H9 (cell line): ENCODE measurements at regions not wholly inside any gene's neighbourhood (a gene's known extent, or its start where the extent isn't known, plus 50 kb on each side); places are given as distances from the start of the nearest gene placed in this dataset.

ENCODE experiments used
- DNase-seq: peaks from one replicate; pipeline ENCODE4 v3.0.0-alpha.2; 2017
- H2AFZ ChIP-seq: one replicate; pipeline ENCODE4 v1.6.1; 2013; ENCODE audit warnings: mild to moderate bottlenecking, low read length, control low read depth, moderate library complexity
- H2AK5ac ChIP-seq: 2 replicates; pipeline ENCODE4 v1.6.1; 2013; ENCODE audit warnings: low read length, control low read depth, mixed read lengths; ENCODE audit not compliant: insufficient read length
- H2BK120ac ChIP-seq: one replicate; pipeline ENCODE4 v1.6.1; 2013; ENCODE audit warnings: low read depth, mild to moderate bottlenecking, low read length, control low read depth, inconsistent platforms; ENCODE audit not compliant: poor library complexity, severe bottlenecking
- H2BK12ac ChIP-seq: 2 replicates; pipeline ENCODE4 v1.6.1; 2013; ENCODE audit warnings: low read length, control low read depth, mixed read lengths, low read depth; ENCODE audit not compliant: insufficient read length
- H2BK15ac ChIP-seq: 2 replicates; pipeline ENCODE4 v1.6.1; 2013; ENCODE audit warnings: low read depth, low read length, control low read depth
- H2BK20ac ChIP-seq: one replicate; pipeline ENCODE4 v1.6.1; 2013; ENCODE audit warnings: low read depth, mild to moderate bottlenecking, low read length, control low read depth, inconsistent platforms; ENCODE audit not compliant: poor library complexity, severe bottlenecking
- H2BK5ac ChIP-seq: 2 replicates; pipeline ENCODE4 v1.6.1; 2013; ENCODE audit warnings: low read length, control low read depth, mixed read lengths; ENCODE audit not compliant: insufficient read length
- H3K14ac ChIP-seq: 2 replicates; pipeline ENCODE4 v1.6.1; 2013; ENCODE audit warnings: low read length, control low read depth; ENCODE audit not compliant: insufficient read depth
- H3K18ac ChIP-seq: 2 replicates; pipeline ENCODE4 v1.6.1; 2013; ENCODE audit warnings: low read depth, mild to moderate bottlenecking, mixed read lengths, low read length, control low read depth; ENCODE audit not compliant: insufficient read length
- H3K23ac ChIP-seq: 2 replicates; pipeline ENCODE4 v1.6.1; 2013; ENCODE audit warnings: low read length, control low read depth, mixed read lengths, low read depth; ENCODE audit not compliant: insufficient read length
- H3K23me2 ChIP-seq: 2 replicates; pipeline ENCODE4 v1.6.1; 2013; ENCODE audit warnings: low read depth, mild to moderate bottlenecking, mixed read lengths, low read length, control low read depth; ENCODE audit not compliant: insufficient read length, poor library complexity, severe bottlenecking
- H3K27ac ChIP-seq: 2 replicates; pipeline ENCODE4 v1.5.1; 2013; ENCODE audit warnings: low read length, control low read depth, mixed read lengths, low read depth; ENCODE audit not compliant: insufficient read length
- H3K27me3 ChIP-seq: 2 replicates; pipeline ENCODE4 v1.6.1; 2013; ENCODE audit warnings: low read length, control low read depth, inconsistent platforms; ENCODE audit not compliant: insufficient read depth
- H3K4ac ChIP-seq: 2 replicates; pipeline ENCODE4 v1.6.1; 2013; ENCODE audit warnings: low read depth, mild to moderate bottlenecking, control low read depth, inconsistent platforms, low read length, moderate library complexity
- H3K4me1 ChIP-seq: 2 replicates; pipeline ENCODE4 v1.6.1; 2013; ENCODE audit warnings: low read length, control low read depth, inconsistent platforms; ENCODE audit not compliant: insufficient read depth
- H3K4me2 ChIP-seq: 2 replicates; pipeline ENCODE4 v1.6.1; 2013; ENCODE audit warnings: low read length, control low read depth, mixed read lengths; ENCODE audit not compliant: insufficient read length, insufficient read depth
- H3K56ac ChIP-seq: 2 replicates; pipeline ENCODE4 v1.6.1; 2013; ENCODE audit warnings: low read depth, mild to moderate bottlenecking, mixed read lengths, low read length, control low read depth; ENCODE audit not compliant: insufficient read length
- H3K79me1 ChIP-seq: 2 replicates; pipeline ENCODE4 v1.6.1; 2013; ENCODE audit warnings: low read depth, mild to moderate bottlenecking, moderate library complexity, low read length, control low read depth, inconsistent platforms; ENCODE audit not compliant: insufficient read depth, poor library complexity, severe bottlenecking
- H3K79me2 ChIP-seq: 2 replicates; pipeline ENCODE4 v1.6.1; 2013; ENCODE audit warnings: low read length, control low read depth, inconsistent platforms; ENCODE audit not compliant: insufficient read depth
- H3K9ac ChIP-seq: 2 replicates; pipeline ENCODE4 v1.6.1; 2013; ENCODE audit warnings: low read length, control low read depth, mixed read lengths; ENCODE audit not compliant: insufficient read length; ENCODE audit errors: extremely low read depth
- H3K9me3 ChIP-seq: one replicate; pipeline ENCODE4 v1.6.1; 2013; ENCODE audit warnings: low read depth, low read length, inconsistent platforms; ENCODE audit not compliant: control insufficient read depth
- H3T11ph ChIP-seq: one replicate; pipeline ENCODE4 v1.6.1; 2013; ENCODE audit warnings: mild to moderate bottlenecking, low read length, control low read depth, inconsistent platforms
- H4K20me1 ChIP-seq: one replicate; pipeline ENCODE4 v1.6.1; 2013; ENCODE audit not compliant: control insufficient read depth, insufficient read length, insufficient read depth
- H4K5ac ChIP-seq: 2 replicates; pipeline ENCODE4 v1.6.1; 2013; ENCODE audit warnings: low read depth, mild to moderate bottlenecking, mixed read lengths, low read length, control low read depth; ENCODE audit not compliant: insufficient read length
- H4K8ac ChIP-seq: replicated peaks from 2 replicates; pipeline ENCODE4 v1.6.1; 2013; ENCODE audit warnings: low read length, control low read depth, mixed read lengths, low read depth; ENCODE audit not compliant: insufficient read length
- H4K91ac ChIP-seq: 2 replicates; pipeline ENCODE4 v1.6.1; 2013; ENCODE audit warnings: low read depth, mild to moderate bottlenecking, moderate library complexity, mixed read lengths, low read length, control low read depth; ENCODE audit not compliant: insufficient read length
- H3K27ac Mint-ChIP-seq, 3 experiments: 2 replicates in 2 of 3; 3 replicates in 1 of 3; pipeline ENCODE4 v1.8.0; 2020 to 2021; ENCODE audit warnings: mixed read lengths in 3 of 3, mild to moderate bottlenecking in 1 of 3, moderate library complexity in 1 of 3
- H3K27me3 Mint-ChIP-seq: 2 replicates; pipeline ENCODE4 v1.8.0; 2021; ENCODE audit warnings: low read depth, mild to moderate bottlenecking, moderate library complexity, mixed read lengths
- H3K36me3 Mint-ChIP-seq, 3 experiments: 2 replicates in 2 of 3; 3 replicates in 1 of 3; pipeline ENCODE4 v1.8.0; 2020 to 2021; ENCODE audit warnings: low read depth in 3 of 3, mixed read lengths in 3 of 3; ENCODE audit not compliant: insufficient read depth in 1 of 3
- H3K4me1 Mint-ChIP-seq, 2 experiments: 2 replicates each; pipeline ENCODE4 v1.8.0; 2020; ENCODE audit warnings: mixed read lengths in 2 of 2
- H3K4me3 Mint-ChIP-seq, 2 experiments: 2 replicates in 1 of 2; 3 replicates in 1 of 2; pipeline ENCODE4 v1.8.0; 2020 to 2021; ENCODE audit warnings: mild to moderate bottlenecking in 2 of 2, mixed read lengths in 2 of 2, moderate library complexity in 1 of 2
- H3K9me3 Mint-ChIP-seq, 2 experiments: 2 replicates in 1 of 2; 3 replicates in 1 of 2; pipeline ENCODE4 v1.8.0; 2020; ENCODE audit warnings: mild to moderate bottlenecking in 2 of 2, mixed read lengths in 2 of 2, moderate library complexity in 1 of 2
- WGBS: extraction: QIAGEN DNeasy Blood & Tissue Kit; methylation state at CpG from one replicate; pipeline ENCODE4 v1.1.7; 2013; ENCODE audit warnings: missing lambda C conversion rate, low lambda C conversion rate, mixed read lengths; ENCODE audit not compliant: insufficient read length; ENCODE audit errors: extremely low coverage; 5-methylcytosine and 5-hydroxymethylcytosine counted together
- TF ChIP-seq, protein P1 (sequence below): fragments of 200-600 bp; sonication (generic); conservative IDR thresholded peaks from 3 replicates; pipeline ENCODE4 v1.8.0; 2021; ENCODE audit warnings: antibody characterized with exemption, mild to moderate bottlenecking

DNA sequence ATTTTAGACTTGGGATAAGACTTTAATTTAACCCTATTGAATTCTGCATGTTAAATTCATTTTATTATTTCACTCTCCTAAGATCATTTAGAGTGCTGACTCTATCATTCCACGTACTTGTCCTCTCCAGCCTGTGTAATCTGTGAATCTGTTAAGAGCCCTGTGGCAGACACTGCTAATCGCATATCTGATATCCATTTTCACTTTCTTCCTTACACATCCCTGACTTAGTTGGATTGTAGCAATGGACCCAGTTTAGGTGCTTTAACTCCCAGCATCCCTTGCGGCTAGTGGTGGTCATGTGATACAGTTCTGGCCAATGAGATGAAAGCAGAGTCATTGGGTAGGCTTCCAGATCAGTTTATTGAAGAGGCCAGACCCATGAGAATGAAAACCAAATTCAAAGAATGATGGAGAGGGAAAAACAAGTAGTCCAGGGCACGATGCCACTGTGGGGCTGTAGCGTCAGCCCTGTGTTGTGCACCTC, 57.2 kb upstream of the SOX4 start:
- H3K9ac ChIP-seq, result no peak overlapping the region
- no peak overlapping the region for H3K27ac ChIP-seq
- no peak overlapping the region for H2AFZ ChIP-seq
- H3K14ac ChIP-seq, result no peak overlapping the region
- H3K36me3 Mint-ChIP-seq, result no peaks in the 10 kb centered on the region
- no peak overlapping the region for H2BK120ac ChIP-seq
- no peak overlapping the region for H2BK5ac ChIP-seq
- H3K27me3 Mint-ChIP-seq, result no peaks in the 10 kb centered on the region
- H3K9me3 ChIP-seq, result no peaks in the 10 kb centered on the region
- H3T11ph ChIP-seq, result no peak overlapping the region
- no peak overlapping the region for H3K27ac Mint-ChIP-seq
- H4K91ac ChIP-seq, result no peak overlapping the region
- no peak overlapping the region for H2BK15ac ChIP-seq
- H3K79me2 ChIP-seq, result no peaks in the 10 kb centered on the region
- no peaks in the 10 kb centered on the region for H3K9me3 Mint-ChIP-seq
- peaks cover 10% of the 10 kb centered on the region in 2 experiments; a peak in 3 of 4 replicates for H3K4me1 Mint-ChIP-seq
- H2BK20ac ChIP-seq, result no peak overlapping the region
- no peak overlapping the region for H3K18ac ChIP-seq
- no peak overlapping the region for H4K5ac ChIP-seq
- no peak overlapping the region for H3K4me2 ChIP-seq
- no peak overlapping the region for H3K23ac ChIP-seq
- no peak overlapping the region for H2BK12ac ChIP-seq
- TF ChIP-seq, protein P1, sequence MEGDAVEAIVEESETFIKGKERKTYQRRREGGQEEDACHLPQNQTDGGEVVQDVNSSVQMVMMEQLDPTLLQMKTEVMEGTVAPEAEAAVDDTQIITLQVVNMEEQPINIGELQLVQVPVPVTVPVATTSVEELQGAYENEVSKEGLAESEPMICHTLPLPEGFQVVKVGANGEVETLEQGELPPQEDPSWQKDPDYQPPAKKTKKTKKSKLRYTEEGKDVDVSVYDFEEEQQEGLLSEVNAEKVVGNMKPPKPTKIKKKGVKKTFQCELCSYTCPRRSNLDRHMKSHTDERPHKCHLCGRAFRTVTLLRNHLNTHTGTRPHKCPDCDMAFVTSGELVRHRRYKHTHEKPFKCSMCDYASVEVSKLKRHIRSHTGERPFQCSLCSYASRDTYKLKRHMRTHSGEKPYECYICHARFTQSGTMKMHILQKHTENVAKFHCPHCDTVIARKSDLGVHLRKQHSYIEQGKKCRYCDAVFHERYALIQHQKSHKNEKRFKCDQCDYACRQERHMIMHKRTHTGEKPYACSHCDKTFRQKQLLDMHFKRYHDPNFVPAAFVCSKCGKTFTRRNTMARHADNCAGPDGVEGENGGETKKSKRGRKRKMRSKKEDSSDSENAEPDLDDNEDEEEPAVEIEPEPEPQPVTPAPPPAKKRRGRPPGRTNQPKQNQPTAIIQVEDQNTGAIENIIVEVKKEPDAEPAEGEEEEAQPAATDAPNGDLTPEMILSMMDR, result no peak
- WGBS, result no CpG with 5 or more reads among the region's 5 CpGs
- H4K20me1 ChIP-seq, result no peaks in the 10 kb centered on the region
- H3K4ac ChIP-seq, result no peak overlapping the region
- H3K4me3 Mint-ChIP-seq, result no peak overlapping the region
- no peak overlapping the region for H2AK5ac ChIP-seq
- H3K56ac ChIP-seq, result no peak overlapping the region
- peaks cover 4% of the 10 kb centered on the region; the same call in 1 of the 2 replicates for H3K4me1 ChIP-seq
- no peaks in the 10 kb centered on the region for H3K23me2 ChIP-seq
- DNase-seq, result no peak
- no peak overlapping the region for H4K8ac ChIP-seq
- no peaks in the 10 kb centered on the region for H3K27me3 ChIP-seq
- H3K79me1 ChIP-seq, result no peaks in the 10 kb centered on the region
